SU-DHL-6 (cell line): ENCODE measurements at regions not wholly inside any gene's neighbourhood (a gene's known extent, or its start where the extent isn't known, plus 50 kb on each side); places are given as distances from the start of the nearest gene placed in this dataset.

Experiments
- EZH2phosphoT487 ChIP-seq: fragments of 200-600 bp; sonication (generic), shearing (Covaris generic); conservative IDR thresholded peaks from 2 replicates; pipeline ENCODE4 v1.6.1; 2018; ENCODE audit warnings: mild to moderate bottlenecking, antibody characterized with exemption, low read length, moderate library complexity, mixed read lengths
- TF ChIP-seq, protein P1 (sequence below): fragments of 200-600 bp; sonication (generic); IDR thresholded peaks from one replicate; pipeline ENCODE4 v1.5.1; 2017; ENCODE audit warnings: antibody characterized with exemption, mild to moderate bottlenecking, low read length, moderate library complexity; ENCODE audit not compliant: insufficient read depth, poor library complexity, severe bottlenecking

- TF ChIP-seq, protein P1, sequence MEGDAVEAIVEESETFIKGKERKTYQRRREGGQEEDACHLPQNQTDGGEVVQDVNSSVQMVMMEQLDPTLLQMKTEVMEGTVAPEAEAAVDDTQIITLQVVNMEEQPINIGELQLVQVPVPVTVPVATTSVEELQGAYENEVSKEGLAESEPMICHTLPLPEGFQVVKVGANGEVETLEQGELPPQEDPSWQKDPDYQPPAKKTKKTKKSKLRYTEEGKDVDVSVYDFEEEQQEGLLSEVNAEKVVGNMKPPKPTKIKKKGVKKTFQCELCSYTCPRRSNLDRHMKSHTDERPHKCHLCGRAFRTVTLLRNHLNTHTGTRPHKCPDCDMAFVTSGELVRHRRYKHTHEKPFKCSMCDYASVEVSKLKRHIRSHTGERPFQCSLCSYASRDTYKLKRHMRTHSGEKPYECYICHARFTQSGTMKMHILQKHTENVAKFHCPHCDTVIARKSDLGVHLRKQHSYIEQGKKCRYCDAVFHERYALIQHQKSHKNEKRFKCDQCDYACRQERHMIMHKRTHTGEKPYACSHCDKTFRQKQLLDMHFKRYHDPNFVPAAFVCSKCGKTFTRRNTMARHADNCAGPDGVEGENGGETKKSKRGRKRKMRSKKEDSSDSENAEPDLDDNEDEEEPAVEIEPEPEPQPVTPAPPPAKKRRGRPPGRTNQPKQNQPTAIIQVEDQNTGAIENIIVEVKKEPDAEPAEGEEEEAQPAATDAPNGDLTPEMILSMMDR: peak; percentile 20
- TF ChIP-seq EZH2phosphoT487: no peak
These were observed 533.6 kb upstream of the FSHR start for GRCh38 chr2:49687918-49688317.
